ENCODE measurements at regions not wholly inside any gene's neighbourhood (a gene's known extent, or its start where the extent isn't known, plus 50 kb on each side); places are given as distances from the start of the nearest gene placed in this dataset.

DNA sequence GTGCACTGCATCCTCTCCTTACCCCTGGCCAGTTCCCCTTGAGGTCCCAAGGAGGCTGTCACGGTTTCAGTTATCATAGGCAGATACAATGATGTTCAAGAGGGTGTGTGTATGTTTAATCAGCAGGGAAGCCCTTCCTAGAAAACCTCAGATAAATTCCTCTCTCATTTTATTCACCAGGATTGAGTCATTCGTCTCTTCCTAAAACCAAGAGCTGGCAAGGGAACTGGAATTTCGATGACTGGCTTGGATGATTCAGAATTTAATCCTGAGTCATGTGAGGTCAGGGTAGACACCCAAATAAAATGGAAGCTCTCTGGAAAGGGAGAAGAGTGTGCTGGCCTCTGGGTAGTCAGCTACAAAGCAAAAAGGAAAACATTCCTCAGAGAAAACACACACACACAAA is 106.2 kb upstream of the RAPGEF2 start:
- no peak for FAIRE-seq
- TF ChIP-seq, protein P1, sequence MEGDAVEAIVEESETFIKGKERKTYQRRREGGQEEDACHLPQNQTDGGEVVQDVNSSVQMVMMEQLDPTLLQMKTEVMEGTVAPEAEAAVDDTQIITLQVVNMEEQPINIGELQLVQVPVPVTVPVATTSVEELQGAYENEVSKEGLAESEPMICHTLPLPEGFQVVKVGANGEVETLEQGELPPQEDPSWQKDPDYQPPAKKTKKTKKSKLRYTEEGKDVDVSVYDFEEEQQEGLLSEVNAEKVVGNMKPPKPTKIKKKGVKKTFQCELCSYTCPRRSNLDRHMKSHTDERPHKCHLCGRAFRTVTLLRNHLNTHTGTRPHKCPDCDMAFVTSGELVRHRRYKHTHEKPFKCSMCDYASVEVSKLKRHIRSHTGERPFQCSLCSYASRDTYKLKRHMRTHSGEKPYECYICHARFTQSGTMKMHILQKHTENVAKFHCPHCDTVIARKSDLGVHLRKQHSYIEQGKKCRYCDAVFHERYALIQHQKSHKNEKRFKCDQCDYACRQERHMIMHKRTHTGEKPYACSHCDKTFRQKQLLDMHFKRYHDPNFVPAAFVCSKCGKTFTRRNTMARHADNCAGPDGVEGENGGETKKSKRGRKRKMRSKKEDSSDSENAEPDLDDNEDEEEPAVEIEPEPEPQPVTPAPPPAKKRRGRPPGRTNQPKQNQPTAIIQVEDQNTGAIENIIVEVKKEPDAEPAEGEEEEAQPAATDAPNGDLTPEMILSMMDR (IDR thresholded peaks at IDR 0.05; ENCODE audit: insufficient read depth, missing control alignments), result no peak
- DNase-seq (ENCODE audit: insufficient read length, low spot score), result no peak

DNA sequence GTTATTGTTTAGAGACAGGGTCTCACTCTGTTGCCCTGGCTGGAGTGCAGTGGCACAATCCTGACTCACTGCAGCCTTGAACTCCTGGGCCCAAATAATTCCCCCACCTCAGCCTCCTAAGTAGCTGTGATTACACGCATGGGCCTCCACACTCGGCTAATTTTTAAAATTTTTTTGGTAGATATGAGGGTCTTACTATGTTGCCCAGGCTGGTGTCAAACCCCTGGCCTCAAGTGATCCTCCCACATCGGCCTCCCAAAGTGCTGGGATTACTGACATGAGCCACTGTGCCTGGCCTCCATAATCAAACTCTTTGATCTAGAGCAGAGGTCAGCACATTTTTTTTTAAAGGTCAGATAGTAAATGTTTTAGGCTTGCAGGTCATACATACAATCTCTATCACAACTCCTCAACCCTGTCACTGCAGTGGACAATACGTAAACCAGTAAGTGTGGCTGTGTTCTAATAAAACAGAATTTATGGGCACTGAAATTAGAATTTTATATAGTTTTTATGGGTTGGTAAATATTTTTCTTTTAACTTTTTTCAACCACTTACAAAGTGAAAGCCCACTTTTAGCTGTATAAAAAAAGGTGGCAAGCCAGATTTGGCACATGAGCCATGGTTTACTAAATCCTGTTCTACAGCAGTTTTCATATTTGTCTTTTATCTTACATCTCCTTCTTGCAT is 105.1 kb upstream of the RAPGEF2 start:
- FAIRE-seq (no peak), DNase-seq (ENCODE audit: insufficient read length, low spot score) (no peak)
- TF ChIP-seq, protein P1 (IDR thresholded peaks at IDR 0.05; ENCODE audit: insufficient read depth, missing control alignments), result no peak

DNA sequence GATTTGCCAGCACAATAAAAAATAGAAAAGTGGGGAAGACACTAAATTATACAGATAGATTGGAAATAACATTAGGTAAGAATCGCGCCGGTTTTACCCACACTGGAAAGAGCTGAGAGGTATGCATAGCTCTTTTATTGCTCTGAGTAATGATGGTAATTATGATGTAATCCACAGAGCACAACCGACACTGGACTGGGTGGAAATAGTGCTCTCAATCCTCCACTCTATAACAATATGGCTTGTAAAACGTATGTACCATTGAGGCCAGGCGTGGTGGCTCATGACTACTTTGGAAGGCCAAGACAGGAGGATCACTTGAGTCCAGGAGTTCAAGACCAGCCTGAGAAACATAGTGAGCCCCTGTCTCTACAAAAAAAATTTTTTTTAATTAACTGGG is 104.3 kb upstream of the RAPGEF2 start:
- TF ChIP-seq, protein P1 (IDR thresholded peaks at IDR 0.05; ENCODE audit: insufficient read depth, missing control alignments), result no peak
- FAIRE-seq (no peak), DNase-seq (ENCODE audit: insufficient read length, low spot score) (no peak)

DNA sequence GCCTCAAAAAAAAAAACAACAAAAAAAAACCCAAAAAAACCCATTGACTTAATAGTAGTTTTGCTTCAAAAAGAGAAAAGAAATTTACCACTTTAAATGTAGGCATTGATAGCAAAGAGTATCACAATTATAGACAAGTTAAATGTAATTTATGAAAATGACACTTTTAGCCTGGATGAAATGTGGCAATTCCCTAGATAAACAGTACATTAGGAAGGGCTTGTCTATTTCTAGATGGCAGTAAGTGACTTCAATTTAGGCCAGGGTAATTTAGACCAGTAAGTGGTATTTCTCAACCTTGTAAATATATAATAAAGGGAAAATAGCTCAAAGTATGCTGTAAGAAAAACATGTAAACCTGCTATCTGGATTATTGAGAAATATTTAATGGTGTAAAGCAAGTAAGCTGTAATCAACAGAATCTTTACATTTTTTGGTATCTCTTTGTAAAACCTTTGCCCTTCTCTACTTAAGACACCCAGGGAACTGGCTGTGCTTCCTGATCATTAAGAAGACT is 103.7 kb upstream of the RAPGEF2 start:
- TF ChIP-seq, protein P1 (IDR thresholded peaks at IDR 0.05; ENCODE audit: insufficient read depth, missing control alignments), result no peak
- DNase-seq (ENCODE audit: insufficient read length, low spot score) (no peak), FAIRE-seq (no peak)

DNA sequence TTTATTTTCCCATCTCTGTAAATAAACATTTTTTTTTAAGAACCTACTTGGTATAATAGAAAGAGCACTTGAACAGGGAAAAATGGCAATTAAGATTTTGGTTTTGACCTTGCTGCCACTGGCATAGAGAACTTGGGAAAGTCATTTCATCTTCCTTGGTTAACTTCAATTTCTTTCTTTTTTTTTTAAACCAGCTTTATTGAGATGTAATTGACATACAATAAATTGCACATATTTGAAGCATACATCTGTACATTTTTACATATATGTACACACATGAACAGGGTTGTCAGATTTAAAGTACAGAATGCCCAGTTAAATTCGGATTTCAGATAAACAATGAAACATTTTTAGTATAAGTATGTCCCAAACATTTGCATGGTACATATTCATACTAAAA is 103.0 kb upstream of the RAPGEF2 start:
- TF ChIP-seq, protein P1 (IDR thresholded peaks at IDR 0.05; ENCODE audit: insufficient read depth, missing control alignments), result no peak
- DNase-seq (ENCODE audit: insufficient read length, low spot score), result no peak
- FAIRE-seq, result no peak

DNA sequence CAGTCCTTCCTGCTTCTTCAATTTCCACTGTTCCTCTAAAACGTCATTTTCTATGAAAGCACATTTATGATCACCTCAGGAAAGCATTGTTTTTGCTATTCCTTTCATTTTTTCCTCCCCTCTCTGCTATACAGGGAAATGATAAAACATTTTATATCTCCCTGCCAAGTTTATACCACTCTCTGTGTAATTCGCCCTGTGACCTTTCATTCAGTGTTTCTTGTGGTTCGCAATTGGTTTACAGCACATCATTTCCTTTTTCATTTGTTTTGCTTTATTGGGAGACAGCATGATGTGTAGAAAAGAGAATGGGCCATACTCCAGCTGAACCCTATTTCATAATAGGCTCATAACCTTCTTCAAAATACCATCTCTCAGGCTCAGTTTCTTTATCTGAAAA is 99.9 kb upstream of the RAPGEF2 start:
- DNase-seq (ENCODE audit: insufficient read length, low spot score), result no peak
- FAIRE-seq, result no peak
- TF ChIP-seq, protein P1 (IDR thresholded peaks at IDR 0.05; ENCODE audit: insufficient read depth, missing control alignments), result no peak

Data from D721Med (cell line).